Activated CD8-positive, alpha-beta T cell treated with anti-CD3 and anti-CD28 coated beads for 36 hours (primary cell): ENCODE measurements at regions not wholly inside any gene's neighbourhood (a gene's known extent, or its start where the extent isn't known, plus 50 kb on each side); places are given as distances from the start of the nearest gene placed in this dataset.

Experiments
- ATAC-seq: fragments of 200-7000 bp; cut with Tn5 transposase; one replicate; pipeline ENCODE4 v1.10.0; 2021; ENCODE audit warnings: mild to moderate bottlenecking, moderate library complexity
- CTCF ChIA-PET: fragments of 350-600 bp; sonication (Branson Sonifier 250); formaldehyde crosslinking; loops from one replicate; lab custom pipeline; 2021; ENCODE audit warnings: antibody characterized with exemption; lab: Charles Lee
- POLR2A ChIA-PET: fragments of 350-600 bp; sonication (Branson Sonifier 250); formaldehyde crosslinking; loops from one replicate; lab custom pipeline; 2021; ENCODE audit warnings: antibody characterized with exemption; lab: Charles Lee
- DNase-seq: peaks from one replicate; pipeline ENCODE4 v3.0.0-alpha.2; 2020
- H3K27ac Mint-ChIP-seq: one replicate; pipeline ENCODE4 v1.8.0; 2021; ENCODE audit warnings: mild to moderate bottlenecking, mixed read lengths
- H3K27me3 Mint-ChIP-seq: one replicate; pipeline ENCODE4 v1.8.0; 2021; ENCODE audit warnings: mixed read lengths
- H3K36me3 Mint-ChIP-seq: one replicate; pipeline ENCODE4 v1.8.0; 2021; ENCODE audit warnings: low read depth, mixed read lengths
- H3K4me1 Mint-ChIP-seq: one replicate; pipeline ENCODE4 v1.8.0; 2021; ENCODE audit warnings: low read depth, mixed read lengths
- H3K4me3 Mint-ChIP-seq: one replicate; pipeline ENCODE4 v1.8.0; 2021; ENCODE audit warnings: mild to moderate bottlenecking, moderate library complexity, mixed read lengths
- H3K9me3 Mint-ChIP-seq: one replicate; pipeline ENCODE4 v1.8.0; 2021; ENCODE audit warnings: mixed read lengths
- CTCF ChIP-seq: fragments of 200-600 bp; IDR thresholded peaks from one replicate; pipeline ENCODE4 v1.8.0; 2022; ENCODE audit warnings: antibody characterized with exemption, mild to moderate bottlenecking
- intact Hi-C: fragments of 100-400 bp; cut with micrococcal nuclease; formaldehyde crosslinking; loops from one replicate; pipeline ENCODE4 v1.10.0; 2022

- Mint-ChIP-seq H3K4me3 (no peak overlapping the region), H3K27ac (no peak overlapping the region), H3K9me3 (no peaks in the 10 kb centered on the region), H3K36me3 (no peaks in the 10 kb centered on the region), H3K4me1 (no peaks in the 10 kb centered on the region), H3K27me3 (no peaks in the 10 kb centered on the region)
- no peak for ATAC-seq
- POLR2A ChIA-PET: no interaction called here
- CTCF ChIA-PET: no interaction called here
- intact Hi-C loops: no loop called here
- no peak for DNase-seq
- no peak for TF ChIP-seq CTCF
Measured at GRCh38 chr6:15949982-15950381, 178.9 kb upstream of the MYLIP start.

- no peaks in the 10 kb centered on the region for H3K27me3 Mint-ChIP-seq
- ChIA-PET CTCF (no interaction called here), POLR2A (no interaction called here)
- H3K27ac Mint-ChIP-seq: no peak overlapping the region
- DNase-seq (no peak), ATAC-seq (no peak)
- H3K4me1 Mint-ChIP-seq: no peaks in the 10 kb centered on the region
- no peak for TF ChIP-seq CTCF
- H3K36me3 Mint-ChIP-seq: no peaks in the 10 kb centered on the region
- H3K4me3 Mint-ChIP-seq: no peak overlapping the region
- H3K9me3 Mint-ChIP-seq: no peaks in the 10 kb centered on the region
- intact Hi-C loops: no loop called here
Measured at GRCh38 chr6:15948930-15949900, 179.7 kb upstream of the MYLIP start.

DNA sequence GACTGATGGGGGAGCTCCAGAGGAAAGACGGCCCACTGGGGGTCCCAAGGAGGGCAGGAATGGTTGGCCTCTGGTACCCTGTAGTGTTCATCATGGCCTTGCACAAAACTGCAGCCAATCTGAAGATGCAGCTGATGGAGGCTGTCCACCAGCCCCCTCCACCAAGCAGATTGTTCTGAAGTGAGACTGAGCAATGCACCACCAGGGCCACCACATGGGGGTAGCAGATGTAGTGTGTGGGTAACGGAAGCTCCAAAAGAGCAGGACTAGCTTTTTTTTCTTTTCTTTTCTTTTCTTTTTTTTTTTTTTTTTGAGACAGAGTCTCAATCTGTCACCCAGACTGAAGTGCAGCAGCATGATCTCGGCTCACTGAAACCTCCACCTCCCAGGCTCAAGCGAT, 181.0 kb upstream of the MYLIP start:
- ChIA-PET CTCF (interaction anchor here (0.9 kb wide), 1 partner anchor 54 kb away, joined by 3 read pairs; no protein-coding TSS in a partner anchor), POLR2A (no interaction called here)
- intact Hi-C loops: no loop called here
- H3K36me3 Mint-ChIP-seq: no peaks in the 10 kb centered on the region
- no peaks in the 10 kb centered on the region for H3K27me3 Mint-ChIP-seq
- TF ChIP-seq CTCF: no peak
- no peak for ATAC-seq
- no peak overlapping the region for H3K27ac Mint-ChIP-seq
- DNase-seq: no peak
- H3K4me3 Mint-ChIP-seq: no peak overlapping the region
- no peaks in the 10 kb centered on the region for H3K4me1 Mint-ChIP-seq
- no peaks in the 10 kb centered on the region for H3K9me3 Mint-ChIP-seq

DNA sequence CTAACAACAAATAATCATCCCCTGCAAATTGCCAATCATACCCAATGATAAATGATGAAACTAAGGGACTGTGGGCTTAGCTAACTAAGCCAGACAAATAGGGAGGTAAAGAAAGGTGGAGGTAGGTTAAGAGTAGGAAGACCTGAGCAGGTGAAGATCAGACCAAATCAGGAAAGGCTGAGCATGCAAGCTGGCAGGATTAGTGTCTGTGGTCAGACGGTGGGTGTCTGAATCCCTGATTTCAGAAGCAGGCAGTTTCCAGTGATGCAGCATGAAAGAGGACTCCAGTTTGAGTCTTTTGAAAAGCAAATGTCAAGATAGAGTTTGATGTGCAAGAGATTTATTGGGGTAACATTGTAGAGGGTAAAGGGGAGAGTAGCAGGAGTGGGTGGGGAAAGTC, 181.4 kb upstream of the MYLIP start:
- no peaks in the 10 kb centered on the region for H3K36me3 Mint-ChIP-seq
- H3K27ac Mint-ChIP-seq: no peak overlapping the region
- ATAC-seq (no peak), DNase-seq (no peak)
- no peaks in the 10 kb centered on the region for H3K4me1 Mint-ChIP-seq
- intact Hi-C loops: no loop called here
- H3K4me3 Mint-ChIP-seq: no peak overlapping the region
- TF ChIP-seq CTCF: no peak
- H3K27me3 Mint-ChIP-seq: no peaks in the 10 kb centered on the region
- no peaks in the 10 kb centered on the region for H3K9me3 Mint-ChIP-seq
- ChIA-PET POLR2A (no interaction called here), CTCF (interaction anchor here (0.9 kb wide), 1 partner anchor 54 kb away, joined by 3 read pairs; no protein-coding TSS in a partner anchor)
